ENCODE measurements at regions not wholly inside any gene's neighbourhood (a gene's known extent, or its start where the extent isn't known, plus 50 kb on each side); places are given as distances from the start of the nearest gene placed in this dataset.

DNA sequence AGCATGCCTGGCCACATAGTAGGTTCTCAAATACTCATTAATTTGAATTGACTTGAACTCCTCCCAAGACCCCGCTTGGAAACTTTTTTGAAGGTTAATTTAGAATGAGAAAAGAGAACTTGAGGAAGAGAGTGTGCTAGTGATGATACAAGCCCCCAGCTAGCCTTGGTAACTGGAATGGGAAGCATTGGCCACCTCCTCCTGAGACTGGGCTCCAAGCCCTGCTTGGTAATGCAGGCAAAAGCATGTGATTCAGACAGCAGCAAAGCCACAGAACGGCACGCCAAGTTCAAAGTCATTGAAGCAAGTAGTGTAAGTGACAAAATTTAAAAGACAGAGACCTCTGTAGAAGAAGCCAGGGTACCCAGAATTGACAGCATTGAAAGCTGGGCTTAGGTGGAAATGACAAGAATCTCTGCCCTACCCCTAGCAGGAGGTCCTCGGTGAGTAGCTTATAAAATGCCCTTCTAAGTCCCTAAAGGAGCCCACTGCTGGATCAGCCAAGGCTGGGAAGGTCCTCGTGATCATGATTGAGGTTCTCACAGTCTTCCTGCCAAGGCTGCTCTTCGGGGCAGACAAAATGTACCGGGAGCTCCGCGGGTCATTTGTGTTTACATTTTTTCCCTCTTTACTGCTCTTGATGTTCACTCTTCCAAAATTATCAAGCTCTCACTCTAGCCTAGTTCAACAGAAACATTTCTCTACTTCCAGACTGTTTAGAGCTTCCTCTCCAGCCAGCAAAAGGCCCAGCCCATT is 99.4 kb downstream of the TSEN15 start:
- DNase-seq, result peak in 4 of 5 donors; percentile 23 to 48 (median 36)
- peaks cover 0 to 3% (median 0%) of the 10 kb centered on the region in 12 donors for H3K9me3 ChIP-seq
- 55 to 70% (median 57%) methylated on average over 9 of the region's 9 CpGs for WGBS, 4 donors
- H3K27me3 ChIP-seq, result no peaks in the 10 kb centered on the region
- H3K27ac ChIP-seq, result peak overlapping the region in 8 of 12 donors; percentile 6 to 91 (median 76)
- ATAC-seq, result peak; percentile 38 to 69 (median 41)
- TF ChIP-seq, protein P1, sequence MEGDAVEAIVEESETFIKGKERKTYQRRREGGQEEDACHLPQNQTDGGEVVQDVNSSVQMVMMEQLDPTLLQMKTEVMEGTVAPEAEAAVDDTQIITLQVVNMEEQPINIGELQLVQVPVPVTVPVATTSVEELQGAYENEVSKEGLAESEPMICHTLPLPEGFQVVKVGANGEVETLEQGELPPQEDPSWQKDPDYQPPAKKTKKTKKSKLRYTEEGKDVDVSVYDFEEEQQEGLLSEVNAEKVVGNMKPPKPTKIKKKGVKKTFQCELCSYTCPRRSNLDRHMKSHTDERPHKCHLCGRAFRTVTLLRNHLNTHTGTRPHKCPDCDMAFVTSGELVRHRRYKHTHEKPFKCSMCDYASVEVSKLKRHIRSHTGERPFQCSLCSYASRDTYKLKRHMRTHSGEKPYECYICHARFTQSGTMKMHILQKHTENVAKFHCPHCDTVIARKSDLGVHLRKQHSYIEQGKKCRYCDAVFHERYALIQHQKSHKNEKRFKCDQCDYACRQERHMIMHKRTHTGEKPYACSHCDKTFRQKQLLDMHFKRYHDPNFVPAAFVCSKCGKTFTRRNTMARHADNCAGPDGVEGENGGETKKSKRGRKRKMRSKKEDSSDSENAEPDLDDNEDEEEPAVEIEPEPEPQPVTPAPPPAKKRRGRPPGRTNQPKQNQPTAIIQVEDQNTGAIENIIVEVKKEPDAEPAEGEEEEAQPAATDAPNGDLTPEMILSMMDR (IDR thresholded peaks at IDR 0.05), result no peak
- TF ChIP-seq POLR2A (IDR thresholded peaks at IDR 0.05), result no peak
- intact Hi-C loops (cut with DNase I), result loop anchor here in 2 of 10 donors (5.0 to 10.0 kb wide), 2 partner anchors 54 to 71 kb away; no protein-coding TSS in a partner anchor
- no peak overlapping the region for H3K4me3 ChIP-seq
- H3K4me1 ChIP-seq, result peaks cover 0 to 50% (median 22%) of the 10 kb centered on the region in 12 donors
- no peaks in the 10 kb centered on the region for H3K36me3 ChIP-seq

DNA sequence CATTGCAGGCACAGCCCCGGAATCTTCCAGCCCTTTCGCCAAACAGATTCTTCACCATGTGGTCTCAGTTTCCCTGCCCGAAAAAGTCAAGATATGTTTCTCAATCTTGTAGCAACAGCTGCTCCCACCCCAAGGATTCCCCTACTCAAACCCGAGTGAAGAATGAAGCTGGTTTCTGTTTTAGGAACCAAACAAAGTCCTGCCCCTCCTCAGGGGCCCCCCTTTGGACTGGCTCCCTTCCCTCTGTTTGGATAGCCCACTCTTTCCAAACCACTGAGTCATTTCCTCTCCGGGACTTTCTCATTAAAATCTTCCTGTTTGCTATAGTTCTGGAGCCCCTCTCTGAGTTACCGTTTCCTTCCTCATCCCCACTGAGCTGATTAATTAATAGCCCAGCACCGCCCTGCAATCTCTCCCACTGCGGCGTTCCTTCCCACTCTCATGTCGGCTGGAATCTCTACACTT is 100.9 kb downstream of the TSEN15 start:
- 40 to 47% (median 43%) methylated on average over 10 of the region's 10 CpGs for WGBS, 4 donors
- intact Hi-C loops (cut with DNase I), result loop anchor here in 2 of 10 donors (5.0 to 10.0 kb wide), 2 partner anchors 52 to 70 kb away; no protein-coding TSS in a partner anchor
- ATAC-seq, result peak; percentile 37 to 91 (median 66)
- Histone ChIP-seq H3K27me3 (no peaks in the 10 kb centered on the region), H3K27ac (peak overlapping the region; percentile 28 to 91 (median 76)), H3K4me3 (peak overlapping the region in 11 of 12 donors; percentile 24 to 62 (median 50)), H3K4me1 (peaks cover 0 to 50% (median 22%) of the 10 kb centered on the region in 12 donors), H3K36me3 (no peaks in the 10 kb centered on the region), H3K9me3 (no peaks in the 10 kb centered on the region)
- TF ChIP-seq, protein P1 (IDR thresholded peaks at IDR 0.05), result no peak
- TF ChIP-seq POLR2A (IDR thresholded peaks at IDR 0.05), result no peak
- DNase-seq, result peak in 4 of 5 donors; percentile 27 to 58 (median 45)

DNA sequence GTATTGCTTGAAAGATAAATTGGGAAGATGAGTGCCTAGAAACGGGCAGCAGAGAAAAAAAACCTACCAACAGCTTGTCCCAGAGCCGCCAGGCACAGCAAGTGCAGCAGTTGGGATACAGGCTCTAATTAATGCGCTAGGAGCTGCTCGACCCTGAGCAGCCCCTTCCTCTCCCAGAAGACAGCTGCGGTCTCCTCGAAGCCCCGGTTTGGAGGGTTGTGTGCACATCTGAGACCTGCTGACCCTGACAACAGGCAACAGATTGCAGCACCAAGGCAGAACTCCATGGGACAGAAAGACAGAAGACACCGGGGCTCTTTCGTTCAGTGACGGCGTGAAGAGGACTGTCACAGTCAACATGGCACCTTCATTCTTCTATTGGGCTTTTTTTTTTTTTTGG is 101.4 kb downstream of the TSEN15 start:
- Histone ChIP-seq H3K27ac (peak overlapping the region; percentile 28 to 91 (median 76)), H3K9me3 (no peaks in the 10 kb centered on the region), H3K4me1 (peaks cover 0 to 50% (median 22%) of the 10 kb centered on the region in 12 donors), H3K36me3 (no peaks in the 10 kb centered on the region), H3K4me3 (peak overlapping the region in 11 of 12 donors; percentile 24 to 62 (median 50)), H3K27me3 (no peaks in the 10 kb centered on the region)
- WGBS, 4 donors, result 32 to 59% (median 53%) methylated on average over 11 of the region's 11 CpGs
- DNase-seq (no peak), ATAC-seq (no peak)
- intact Hi-C loops (cut with DNase I), result loop anchor here in 2 of 10 donors (5.0 to 10.0 kb wide), 2 partner anchors 52 to 69 kb away; no protein-coding TSS in a partner anchor
- no peak for TF ChIP-seq POLR2A (IDR thresholded peaks at IDR 0.05)
- TF ChIP-seq, protein P1 (IDR thresholded peaks at IDR 0.05), result no peak

DNA sequence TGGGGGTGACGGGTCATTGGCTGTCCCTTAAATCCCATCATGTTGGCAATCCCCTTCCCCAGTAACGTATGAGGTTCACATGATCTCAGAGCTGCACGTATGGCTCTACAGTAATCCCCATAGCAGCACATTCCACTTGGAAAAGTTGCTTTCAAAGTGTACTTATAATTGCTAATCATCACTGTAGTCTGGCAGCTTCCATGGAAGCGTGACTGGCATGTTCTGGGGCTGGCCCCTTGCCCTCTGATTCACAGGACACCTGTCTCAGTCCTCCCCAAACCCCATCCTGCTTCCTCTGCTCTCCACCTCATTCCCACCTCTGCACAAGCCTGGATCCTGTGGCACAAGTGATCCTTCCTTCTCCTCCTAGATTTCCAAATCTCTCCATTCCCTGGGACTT is 102.2 kb downstream of the TSEN15 start:
- no peaks in the 10 kb centered on the region for H3K27me3 ChIP-seq
- intact Hi-C loops (cut with DNase I), result loop anchor here in 2 of 10 donors (5.0 to 10.0 kb wide), 2 partner anchors 51 to 69 kb away; no protein-coding TSS in a partner anchor
- ATAC-seq, result no peak
- TF ChIP-seq, protein P1 (IDR thresholded peaks at IDR 0.05), result no peak
- no peak for TF ChIP-seq POLR2A (IDR thresholded peaks at IDR 0.05)
- peaks cover 0 to 56% (median 22%) of the 10 kb centered on the region in 12 donors for H3K4me1 ChIP-seq
- H3K9me3 ChIP-seq, result no peaks in the 10 kb centered on the region
- H3K27ac ChIP-seq, result peak overlapping the region in 3 of 12 donors; percentile 83 to 91 (median 85)
- H3K36me3 ChIP-seq, result no peaks in the 10 kb centered on the region
- H3K4me3 ChIP-seq, result peak overlapping the region in 1 of 12 donors; percentile 49
- DNase-seq, result no peak
- 65 to 73% (median 67%) methylated on average over 4 of the region's 4 CpGs for whole genome bisulfite sequencing, 4 donors

All from heart left ventricle (tissue), 16 donors.